ENCODE measurements at regions not wholly inside any gene's neighbourhood (a gene's known extent, or its start where the extent isn't known, plus 50 kb on each side); places are given as distances from the start of the nearest gene placed in this dataset.
"Not testable (repeated sequence)": the region's sequence is repeated elsewhere in the genome, so short reads cannot be mapped to it uniquely, and the experiment has no call there.

DNA sequence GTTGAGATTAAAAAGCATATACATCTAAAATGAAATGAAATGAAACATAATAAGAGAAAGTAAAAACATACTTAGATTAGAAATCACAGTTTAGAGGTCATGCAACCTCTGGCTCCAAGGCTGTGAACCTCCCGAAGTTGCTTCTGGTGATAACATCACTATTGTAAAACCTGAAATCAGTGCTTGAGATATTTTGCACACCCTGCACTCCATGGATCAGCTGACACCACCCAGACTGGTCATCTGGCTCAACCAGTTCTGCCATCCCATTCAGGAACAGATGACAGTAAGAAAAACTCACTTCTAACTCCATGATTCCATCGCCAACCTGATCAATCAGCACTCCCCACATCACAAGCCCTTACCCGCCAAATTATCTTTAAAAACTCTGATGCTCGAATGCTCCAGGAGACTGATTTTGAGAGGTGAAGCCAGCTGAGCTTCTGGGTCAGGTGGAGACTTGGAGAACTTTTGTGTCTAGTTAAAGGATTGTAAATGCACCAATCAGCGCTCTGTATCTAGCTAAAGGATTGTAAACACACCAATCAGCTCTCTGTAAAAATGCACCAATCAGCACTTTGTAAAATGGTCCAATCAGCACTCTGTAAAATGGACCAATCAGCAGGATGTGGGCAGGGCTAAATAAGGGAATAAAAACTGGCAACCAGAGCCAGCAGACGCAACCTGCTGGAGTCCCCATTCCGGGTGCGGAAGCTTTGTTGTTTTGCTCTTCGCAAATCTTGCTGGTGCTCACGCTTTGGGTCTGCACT is 162.6 kb upstream of the MAGI2 start:
- no peak for DNase-seq

DNA sequence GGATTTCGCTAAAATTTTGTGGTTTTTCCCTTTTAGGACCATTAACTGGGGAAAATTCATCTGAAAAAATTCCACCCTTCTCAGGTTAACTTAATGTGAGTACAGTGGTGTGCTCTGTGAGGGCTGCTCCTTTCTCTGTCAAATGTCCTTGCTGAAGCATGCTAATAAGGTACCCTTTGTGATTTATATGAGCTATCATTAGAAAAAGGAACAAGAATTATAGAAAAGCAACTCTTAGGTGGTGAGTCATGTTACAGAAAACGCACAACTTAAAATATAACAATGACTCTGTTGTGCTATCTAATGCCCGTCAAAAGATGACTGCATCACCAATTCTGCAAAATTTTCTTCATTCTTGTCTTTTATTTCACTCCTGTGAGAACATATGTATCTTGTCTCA is 162.0 kb upstream of the MAGI2 start:
- no peak for DNase-seq

DNA sequence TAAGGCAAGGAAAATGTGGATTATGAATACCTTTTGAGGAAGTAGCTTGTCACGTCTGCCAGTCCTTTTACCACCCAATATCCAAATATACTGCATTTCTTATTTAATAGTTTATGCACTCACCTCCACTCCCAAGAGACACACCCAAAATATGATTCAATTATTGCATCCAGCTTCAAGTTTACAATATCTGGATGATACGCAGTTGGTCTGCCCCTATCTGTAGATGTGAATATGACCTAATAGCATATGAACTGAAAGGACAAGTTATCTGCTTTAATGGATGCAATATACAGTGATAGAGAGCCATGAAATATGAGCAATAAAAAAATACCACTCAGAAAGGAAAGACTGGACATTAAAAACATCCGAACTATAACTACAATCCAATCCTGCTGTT is 159.4 kb upstream of the MAGI2 start:
- DNase-seq: no peak

DNA sequence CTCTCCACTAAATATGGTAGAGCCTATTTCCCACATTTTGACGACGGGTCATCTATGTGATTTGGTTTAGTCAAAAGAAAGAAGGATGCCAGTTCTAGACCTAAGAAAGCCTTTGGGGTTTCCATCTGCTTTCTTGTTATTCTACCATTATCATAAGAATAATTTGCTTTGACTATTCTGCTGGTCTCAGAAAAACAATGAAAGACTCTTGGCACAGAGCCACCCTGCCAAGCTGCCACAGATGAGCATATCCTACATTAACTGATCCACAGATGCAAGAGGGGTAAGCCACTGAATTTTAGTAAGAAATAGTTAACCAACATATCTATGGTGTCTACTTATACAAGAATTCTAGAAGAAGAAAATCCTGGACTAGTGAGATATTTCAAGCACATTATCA is 158.6 kb upstream of the MAGI2 start:
- DNase-seq: no peak

DNA sequence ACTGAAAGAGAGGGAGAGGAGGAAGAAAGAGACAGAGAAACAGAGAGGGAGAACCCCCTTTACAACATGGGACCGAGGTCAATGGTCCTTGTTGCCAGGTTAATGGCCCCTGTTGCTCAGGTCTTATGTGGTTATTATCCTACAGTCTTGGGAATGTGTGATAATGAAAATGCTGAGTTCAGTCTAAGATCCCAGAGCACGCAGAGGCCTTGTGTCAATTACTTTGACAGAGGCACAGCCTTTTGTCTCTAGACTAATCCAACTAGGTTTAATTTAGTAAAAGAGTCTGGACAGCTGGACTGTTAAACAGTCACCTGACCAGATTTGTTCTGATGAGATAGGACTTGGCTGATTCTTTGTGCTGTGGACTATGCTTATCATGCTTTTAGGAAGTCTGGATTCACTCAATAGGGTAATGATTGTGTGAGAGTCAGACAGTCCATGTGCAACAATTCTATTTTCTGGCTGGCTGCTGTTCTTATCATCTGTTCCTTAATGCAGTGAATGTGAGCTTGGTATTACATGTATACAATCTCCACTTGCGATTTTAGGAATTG is 157.4 kb upstream of the MAGI2 start:
- no peak for DNase-seq

DNA sequence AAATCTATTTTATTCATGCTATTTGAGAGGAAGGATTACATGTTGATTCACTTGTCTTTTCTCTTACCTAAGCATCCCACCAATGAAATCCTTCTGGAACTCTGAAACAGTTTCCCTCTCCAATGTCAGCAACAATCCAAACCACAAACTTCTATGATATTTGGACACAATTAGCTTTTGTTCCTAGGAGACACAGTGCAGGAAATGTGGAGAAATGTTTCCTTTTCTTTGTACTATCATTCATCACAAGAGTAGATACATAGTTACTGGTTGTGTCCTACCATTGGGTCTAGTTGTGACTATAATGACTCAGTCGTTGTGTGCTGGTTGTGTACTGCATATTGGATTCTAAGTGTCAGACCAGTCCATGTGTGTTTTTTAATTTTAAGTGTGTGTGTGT is 156.8 kb upstream of the MAGI2 start:
- DNase-seq: no peak

DNA sequence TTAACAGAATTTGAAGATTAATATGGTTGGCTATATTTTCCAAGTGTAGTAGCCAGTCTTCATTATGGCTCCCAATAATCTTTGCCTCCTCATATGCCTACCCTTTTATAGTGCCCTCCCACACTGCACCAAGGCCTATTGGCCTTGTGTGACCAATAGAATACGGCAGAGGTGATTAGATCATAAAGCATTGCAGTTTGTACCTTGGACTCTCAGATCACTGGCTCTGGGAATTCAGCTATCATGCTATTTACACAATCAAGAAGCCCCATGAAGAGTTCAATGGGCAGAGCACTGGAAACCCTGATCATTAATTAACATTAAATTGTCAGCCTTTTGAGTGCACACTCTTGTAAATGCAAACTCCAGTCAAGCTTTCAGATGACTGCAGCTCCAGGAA is 154.5 kb upstream of the MAGI2 start:
- DNase-seq: no peak

DNA sequence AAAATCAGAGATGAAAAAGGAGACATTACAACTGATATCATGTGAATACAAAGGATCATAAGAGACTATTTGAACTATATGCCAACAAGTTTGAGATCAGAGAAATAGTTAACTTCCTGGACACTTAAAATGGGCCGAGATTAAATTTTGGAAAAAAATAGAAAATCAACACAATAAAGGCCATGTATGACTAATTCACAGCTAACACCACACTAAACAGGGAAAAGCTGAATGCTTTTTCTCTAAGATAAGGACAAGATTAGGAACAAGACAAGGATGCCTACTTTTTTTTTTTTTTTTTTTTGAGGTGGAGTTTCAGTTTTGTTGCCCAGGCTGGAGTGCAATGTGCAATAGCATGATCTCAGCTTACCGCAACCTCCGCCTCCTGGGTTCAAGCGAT is 151.4 kb upstream of the MAGI2 start:
- no peak for DNase-seq

DNA sequence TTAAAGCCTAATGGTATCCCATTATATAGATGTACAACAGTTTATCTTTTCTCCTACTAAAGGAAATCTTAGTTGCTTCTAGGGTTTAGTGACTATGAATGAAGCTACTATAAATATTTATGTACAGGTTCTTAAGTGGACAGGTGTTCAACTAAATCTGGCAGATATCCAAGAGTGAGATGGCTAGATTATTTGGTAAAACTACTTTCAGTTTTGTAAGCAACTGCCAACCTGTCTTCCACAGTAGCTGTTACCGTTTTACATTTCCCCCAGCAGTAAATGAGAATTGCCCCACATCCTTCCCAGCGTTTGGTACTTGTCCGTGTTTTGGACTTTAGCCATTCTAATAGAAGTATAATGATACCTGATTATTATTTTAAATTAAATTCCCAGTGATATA is 144.9 kb upstream of the MAGI2 start:
- no peak for DNase-seq

DNA sequence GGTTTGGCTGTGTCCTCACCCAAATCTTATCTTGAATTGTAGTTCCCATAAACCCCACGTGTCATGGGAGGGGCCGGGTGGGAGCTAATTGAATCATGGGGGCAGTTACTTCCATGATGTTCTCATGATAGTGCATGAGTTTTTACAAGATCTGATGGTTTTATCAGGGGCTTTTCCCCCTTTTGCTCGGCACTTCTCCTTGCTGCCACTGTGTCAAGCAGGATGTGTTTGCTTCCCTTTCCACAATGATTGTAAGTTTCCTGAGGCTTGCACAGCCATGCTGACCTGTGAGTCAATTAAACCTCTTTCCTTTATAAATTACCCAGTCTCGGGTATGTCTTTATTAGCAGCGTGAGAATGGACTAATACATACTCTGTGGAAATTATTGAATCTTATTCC is 141.2 kb upstream of the MAGI2 start:
- DNase-seq: not testable (repeated sequence)

DNA sequence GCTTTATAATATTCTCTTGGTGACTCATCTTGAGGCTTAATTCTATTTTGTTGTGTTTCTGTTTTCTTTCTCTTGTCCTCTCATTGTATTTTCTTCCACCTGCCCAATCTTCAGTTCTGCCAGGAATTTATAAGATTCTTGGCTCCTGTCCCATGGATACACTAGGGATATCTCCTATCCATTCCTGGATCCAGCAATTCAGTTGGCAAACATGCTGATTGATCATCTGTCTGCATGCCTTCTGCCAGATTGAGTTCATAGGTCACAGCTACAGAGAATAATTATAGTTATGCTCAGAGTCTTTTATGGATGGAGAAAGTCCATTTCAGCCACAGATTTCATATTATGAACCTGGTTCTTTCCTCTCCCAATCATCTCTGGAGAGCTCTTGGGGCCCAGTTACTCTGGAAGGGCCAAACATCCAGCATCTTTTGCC is 140.4 kb upstream of the MAGI2 start:
- no peak for DNase-seq

DNA sequence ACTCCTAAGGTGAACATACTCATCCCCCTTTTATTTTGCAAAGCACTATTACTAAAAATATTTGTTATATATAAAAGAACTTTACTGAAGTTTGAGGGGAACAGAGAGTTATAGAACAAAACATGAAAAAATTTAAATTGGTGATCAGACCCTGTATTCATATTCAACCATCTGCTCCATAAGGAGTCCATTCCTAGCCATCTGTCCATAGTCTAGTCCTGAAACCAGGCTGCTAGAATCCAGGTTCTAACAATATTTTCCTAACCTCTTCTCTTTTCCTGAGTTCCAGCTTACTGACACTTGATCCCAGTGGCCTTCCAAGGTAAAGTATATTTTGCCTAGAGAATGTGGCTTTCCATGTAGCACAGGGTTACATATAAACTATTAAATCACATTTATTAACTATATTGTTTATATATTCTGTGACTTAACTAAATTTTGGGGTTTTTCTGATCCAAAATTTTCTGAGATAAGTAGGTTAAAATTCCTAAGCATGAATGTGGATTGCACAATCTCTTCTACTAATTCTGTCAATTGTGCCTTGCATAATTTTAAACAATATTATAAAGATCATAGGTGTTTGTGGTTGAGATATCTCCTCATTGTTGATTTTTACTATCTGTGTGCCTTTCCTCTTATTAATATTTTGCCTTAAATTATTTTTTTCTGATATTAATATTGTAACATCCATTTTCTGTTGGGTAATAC is 137.6 kb upstream of the MAGI2 start:
- no peak for DNase-seq

DNA sequence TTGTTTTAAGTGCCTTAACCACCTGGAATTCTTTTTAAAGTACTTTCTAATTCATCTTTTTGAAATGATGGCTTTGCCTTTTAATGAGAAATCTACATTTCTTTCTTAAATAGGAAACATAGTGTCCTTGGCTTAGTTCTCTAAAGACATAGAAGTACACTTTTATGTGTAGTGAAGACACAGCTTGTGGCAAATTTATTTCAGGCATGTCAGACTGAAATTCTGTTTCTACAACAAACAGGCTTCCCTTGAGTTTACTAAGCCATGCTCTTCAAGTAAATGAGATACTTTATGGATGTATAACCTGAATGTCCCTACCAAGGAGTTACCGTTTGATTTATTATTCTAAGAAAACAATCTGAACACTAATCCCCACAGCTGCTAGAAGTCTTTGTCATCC is 136.9 kb upstream of the MAGI2 start:
- DNase-seq: no peak

DNA sequence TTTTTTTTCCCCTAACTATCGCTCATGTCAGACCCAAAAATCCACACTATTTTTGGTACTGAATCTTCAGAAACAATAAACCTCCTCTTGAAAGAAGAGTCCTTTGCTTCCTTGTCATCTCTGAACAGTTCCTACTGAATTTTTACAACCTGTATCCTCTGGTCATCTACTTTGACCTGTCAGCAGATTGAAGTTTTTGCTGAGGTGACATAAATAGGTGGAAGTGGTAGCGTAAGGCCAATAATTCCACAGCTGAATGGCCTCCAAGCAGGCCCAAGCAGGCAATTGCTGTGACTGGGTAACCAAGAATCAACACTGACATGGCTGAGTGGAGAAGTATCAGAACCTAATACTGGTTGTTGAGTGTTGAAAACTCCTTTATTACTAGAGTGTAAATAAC is 117.4 kb upstream of the MAGI2 start:
- DNase-seq: no peak

DNA sequence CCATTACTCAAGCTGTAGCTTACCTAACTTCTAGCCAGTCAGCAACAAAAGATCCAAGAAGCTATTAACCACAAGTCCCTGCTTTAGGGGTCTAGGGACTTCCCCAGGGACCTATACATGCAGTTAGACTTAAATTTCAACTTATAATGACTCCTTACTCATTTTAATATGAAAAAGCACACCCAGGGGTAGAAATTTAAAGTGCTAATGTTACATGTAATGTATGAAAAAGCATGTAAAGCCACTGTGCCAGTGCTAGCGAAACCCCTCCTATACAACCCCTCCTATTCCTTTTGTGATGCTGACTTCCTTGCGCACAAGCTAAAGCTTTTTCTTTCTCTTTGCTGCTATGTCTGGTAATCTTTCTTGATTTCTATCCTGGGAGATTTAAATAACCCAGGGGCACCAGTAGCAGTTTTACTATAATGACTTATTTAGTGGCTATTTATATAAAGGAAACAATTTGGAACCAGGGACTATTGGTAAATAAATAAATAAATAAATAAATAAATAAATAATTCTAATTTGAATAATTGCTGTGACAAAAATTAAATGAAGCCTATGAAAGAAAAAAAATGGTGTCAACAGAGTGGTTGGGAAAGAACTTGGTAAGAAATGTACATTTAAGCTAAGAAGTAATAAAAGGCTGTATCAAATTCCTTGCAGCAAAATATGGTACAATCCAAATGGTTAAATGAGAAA is 110.5 kb upstream of the MAGI2 start:
- DNase-seq: no peak

DNA sequence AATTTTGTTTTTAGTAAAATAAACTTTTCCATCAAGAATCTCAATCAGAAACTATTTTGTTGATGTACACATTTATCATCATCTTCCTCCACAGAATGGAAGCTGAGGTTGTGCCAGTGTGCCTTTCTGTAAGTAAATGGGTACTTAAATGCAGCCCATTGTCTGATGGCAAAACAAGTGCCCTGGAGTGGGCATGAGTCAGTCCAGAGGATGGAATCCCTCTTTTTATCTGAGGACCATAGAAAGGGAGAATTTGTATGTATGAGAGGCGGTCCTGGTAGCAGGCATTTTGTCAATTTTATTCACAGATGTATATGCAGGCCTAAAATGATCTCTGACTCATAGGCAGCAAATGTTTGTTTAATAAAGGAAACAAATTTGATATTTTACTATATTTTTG is 102.1 kb upstream of the MAGI2 start:
- no peak for DNase-seq

DNA sequence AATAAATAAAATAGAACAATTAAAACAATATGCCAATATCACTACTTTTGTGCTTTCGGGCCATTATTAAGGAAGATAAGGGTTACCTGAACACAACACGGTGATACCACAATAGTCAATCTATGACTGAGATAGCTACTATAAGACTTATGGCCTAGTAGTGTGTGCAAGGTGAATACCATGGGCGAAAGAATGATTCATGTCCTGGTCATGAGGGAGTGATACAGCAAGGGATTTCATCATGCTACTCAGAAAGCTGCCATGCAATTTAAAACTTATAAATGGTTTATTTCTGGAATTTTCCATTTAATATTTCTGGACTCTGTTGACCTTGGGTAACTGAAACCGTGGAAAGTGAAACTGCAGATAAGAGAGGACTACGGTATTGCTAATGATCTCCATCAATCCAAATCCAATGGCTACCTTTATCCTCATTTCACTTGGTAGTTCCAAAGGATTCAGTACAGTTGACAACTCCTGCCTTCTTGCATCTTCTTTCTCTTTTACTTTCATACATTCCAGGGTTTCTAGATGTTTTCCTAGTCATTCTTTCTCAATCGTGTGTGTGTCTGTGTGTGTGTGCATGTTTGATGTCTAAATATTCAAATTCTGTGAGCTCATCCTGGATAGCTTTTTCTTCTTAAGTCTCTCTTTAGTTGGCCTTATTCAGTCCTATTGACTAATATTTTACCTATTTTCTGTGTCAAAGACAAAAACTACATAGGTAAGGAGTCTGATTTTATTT is 100.5 kb upstream of the MAGI2 start:
- DNase-seq: no peak

DNA sequence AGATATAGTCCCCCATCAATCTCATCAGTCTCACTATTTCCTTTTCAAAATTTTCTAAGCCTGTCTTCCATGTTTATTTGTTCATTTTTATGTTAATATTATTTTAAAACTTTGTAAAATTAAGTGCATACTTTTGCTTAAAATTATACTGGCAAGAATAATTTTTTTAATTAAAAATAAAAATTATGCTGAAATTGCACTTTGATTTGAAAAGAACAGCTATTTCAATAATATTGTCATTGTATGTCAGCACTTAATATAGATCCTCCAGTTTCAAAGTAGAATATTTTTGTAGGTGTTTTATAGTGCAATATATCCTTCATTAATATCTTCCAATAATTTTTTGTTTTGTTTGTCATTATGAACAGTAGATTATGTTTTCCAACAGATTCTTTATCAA is 99.0 kb upstream of the MAGI2 start:
- DNase-seq: no peak

DNA sequence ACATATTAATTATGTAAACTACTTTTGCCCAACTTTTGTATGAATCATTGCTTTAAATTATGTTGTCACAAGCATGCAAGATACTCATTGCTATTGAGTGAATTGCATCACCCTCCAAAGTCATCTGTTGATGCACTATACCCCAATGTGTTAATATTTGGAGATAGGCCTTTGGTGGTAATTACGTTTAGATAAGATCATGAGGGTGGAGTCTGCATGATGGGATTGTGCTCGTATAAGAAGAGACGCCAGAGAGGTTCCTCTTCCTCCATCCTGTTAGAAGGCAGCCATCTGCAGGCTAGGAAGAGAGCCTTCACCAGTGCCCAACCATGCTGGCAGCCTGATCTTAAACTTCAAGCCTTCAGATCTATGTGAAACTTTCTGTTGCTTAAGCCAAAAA is 95.3 kb upstream of the MAGI2 start:
- DNase-seq: no peak

DNA sequence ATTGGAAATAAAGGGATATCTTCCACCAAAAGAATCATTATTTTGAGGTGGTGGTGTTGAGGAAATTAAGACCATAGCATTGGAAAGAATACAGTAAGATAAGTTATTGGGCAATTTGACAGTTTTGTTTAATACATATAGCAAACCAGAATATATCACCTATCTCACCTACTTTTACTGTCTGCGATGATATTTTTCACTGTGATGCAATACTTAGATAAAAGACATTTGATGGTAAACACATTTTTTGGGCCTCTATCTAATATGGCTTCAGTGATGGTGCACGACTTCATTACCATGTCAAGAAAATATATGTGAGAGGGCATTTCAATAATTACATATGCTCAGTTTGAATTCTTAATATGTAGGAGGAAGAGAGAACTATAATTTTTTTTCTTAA is 93.7 kb upstream of the MAGI2 start:
- DNase-seq: no peak

DNA sequence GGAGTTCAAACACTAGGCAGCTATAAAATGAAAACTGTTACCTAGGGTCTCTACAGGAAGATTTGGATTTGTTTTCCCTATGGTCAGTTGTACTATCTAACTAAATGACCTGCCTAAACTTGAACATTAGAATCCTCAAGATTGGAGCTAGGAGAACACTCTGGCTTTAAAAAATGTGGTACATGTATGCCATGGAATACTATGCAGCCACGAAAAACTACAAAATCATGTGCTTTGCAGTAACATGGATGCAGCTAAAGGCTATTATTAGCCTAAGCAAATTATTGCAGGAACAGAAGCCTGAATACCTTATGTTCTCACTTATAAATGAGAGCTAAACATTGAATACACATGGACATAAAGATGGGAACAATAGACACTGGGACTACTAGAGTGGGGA is 87.1 kb upstream of the MAGI2 start:
- no peak for DNase-seq

DNA sequence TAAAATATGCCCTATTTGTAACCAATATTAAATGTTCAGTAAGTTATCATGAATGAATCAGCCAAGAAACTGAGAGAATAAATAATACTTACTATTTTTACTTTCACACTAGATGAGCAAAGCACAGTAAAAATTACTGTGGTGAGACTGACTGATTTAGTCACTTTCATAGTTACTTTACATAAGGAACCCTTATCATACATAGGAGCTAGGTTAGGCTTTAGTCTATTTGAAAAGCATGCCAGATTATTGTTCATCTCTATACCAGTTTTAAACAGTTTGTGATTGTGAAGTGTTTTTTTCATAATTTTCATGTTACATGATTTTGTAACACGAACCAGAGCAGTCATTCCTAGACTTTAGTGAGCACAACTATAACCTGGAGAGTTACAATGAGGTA is 80.7 kb upstream of the MAGI2 start:
- DNase-seq: no peak

All from CD4-positive, alpha-beta T cell treated with Interleukin-4 for 1 hour (primary cell).